ENCODE measurements at regions not wholly inside any gene's neighbourhood (a gene's known extent, or its start where the extent isn't known, plus 50 kb on each side); places are given as distances from the start of the nearest gene placed in this dataset.

- Histone ChIP-seq H3K27me3 (no peaks in the 10 kb centered on the region), H3K36me3 (no peaks in the 10 kb centered on the region), H3K27ac (no peak overlapping the region), H3K4me1 (peaks cover 0 to 5% of the 10 kb centered on the region in 2 donors), H3K9me3 (no peaks in the 10 kb centered on the region), H3K4me3 (no peak overlapping the region)
- TF ChIP-seq POLR2A (IDR thresholded peaks at IDR 0.05) = no peak
- TF ChIP-seq, protein P1, sequence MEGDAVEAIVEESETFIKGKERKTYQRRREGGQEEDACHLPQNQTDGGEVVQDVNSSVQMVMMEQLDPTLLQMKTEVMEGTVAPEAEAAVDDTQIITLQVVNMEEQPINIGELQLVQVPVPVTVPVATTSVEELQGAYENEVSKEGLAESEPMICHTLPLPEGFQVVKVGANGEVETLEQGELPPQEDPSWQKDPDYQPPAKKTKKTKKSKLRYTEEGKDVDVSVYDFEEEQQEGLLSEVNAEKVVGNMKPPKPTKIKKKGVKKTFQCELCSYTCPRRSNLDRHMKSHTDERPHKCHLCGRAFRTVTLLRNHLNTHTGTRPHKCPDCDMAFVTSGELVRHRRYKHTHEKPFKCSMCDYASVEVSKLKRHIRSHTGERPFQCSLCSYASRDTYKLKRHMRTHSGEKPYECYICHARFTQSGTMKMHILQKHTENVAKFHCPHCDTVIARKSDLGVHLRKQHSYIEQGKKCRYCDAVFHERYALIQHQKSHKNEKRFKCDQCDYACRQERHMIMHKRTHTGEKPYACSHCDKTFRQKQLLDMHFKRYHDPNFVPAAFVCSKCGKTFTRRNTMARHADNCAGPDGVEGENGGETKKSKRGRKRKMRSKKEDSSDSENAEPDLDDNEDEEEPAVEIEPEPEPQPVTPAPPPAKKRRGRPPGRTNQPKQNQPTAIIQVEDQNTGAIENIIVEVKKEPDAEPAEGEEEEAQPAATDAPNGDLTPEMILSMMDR (IDR thresholded peaks at IDR 0.05 in 4 of 5, conservative IDR thresholded peaks at IDR 0.05 in 1 of 5) = no peak
- in situ Hi-C loops (cut with MboI; ENCODE audit: low sequenced_read_pairs in 4 of 4) (no loop called here), intact Hi-C loops (cut with DNase I; ENCODE audit: low total_unique reads) (loop anchor here (5.0 kb wide), 1 partner anchor 70 kb away; the partner anchor contains the start of gene MAOA)
- ATAC-seq (no peak), DNase-seq (no peak)
These were observed 69.3 kb upstream of the MAOA start for GRCh38 chrX:43586830-43587229.

DNA sequence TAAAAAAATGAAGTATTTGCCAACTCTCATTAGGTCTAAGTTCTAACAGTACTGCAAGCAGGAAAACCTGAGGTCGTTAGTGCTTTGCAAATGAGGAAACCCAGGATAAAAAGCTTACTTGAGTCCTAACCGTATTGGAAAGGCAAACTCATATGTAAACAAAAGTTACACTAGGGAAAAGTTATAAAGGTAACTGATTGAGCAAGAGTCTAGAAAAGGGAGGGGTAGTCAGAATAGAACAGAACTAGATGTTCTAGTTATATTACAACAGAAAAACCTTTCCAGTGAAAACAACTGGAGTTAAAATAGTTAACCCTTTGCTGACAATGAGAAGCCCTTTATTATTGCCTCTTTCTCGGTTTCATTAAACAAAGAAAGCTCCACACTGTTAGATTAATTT is 66.4 kb upstream of the MAOA start:
- H3K27me3 ChIP-seq = no peaks in the 10 kb centered on the region
- H3K27ac ChIP-seq = peak overlapping the region; percentile 50 to 84 (median 70)
- no peak for DNase-seq
- no peaks in the 10 kb centered on the region for H3K9me3 ChIP-seq
- ATAC-seq = peak; percentile 86 to 96
- peaks cover 0 to 5% of the 10 kb centered on the region in 2 donors for H3K4me1 ChIP-seq
- peak overlapping the region in 1 of 4 donors; percentile 40 for H3K4me3 ChIP-seq
- in situ Hi-C loops (cut with MboI; ENCODE audit: low sequenced_read_pairs in 4 of 4) = no loop called here
- peak in 1 of 2 donors; percentile 34 for TF ChIP-seq POLR2A (IDR thresholded peaks at IDR 0.05)
- TF ChIP-seq, protein P1 (IDR thresholded peaks at IDR 0.05 in 4 of 5, conservative IDR thresholded peaks at IDR 0.05 in 1 of 5) = no peak
- no peaks in the 10 kb centered on the region for H3K36me3 ChIP-seq
- intact Hi-C loops (cut with DNase I; ENCODE audit: low total_unique reads) = loop anchor here (5.0 kb wide), 1 partner anchor 68 kb away; the partner anchor contains the start of gene MAOA

GRCh38 chrX:43590150-43590549 is 65.9 kb upstream of the MAOA start:
- Histone ChIP-seq H3K27ac (peak overlapping the region; percentile 50 to 84 (median 66)), H3K27me3 (no peaks in the 10 kb centered on the region), H3K36me3 (no peaks in the 10 kb centered on the region), H3K4me3 (peak overlapping the region in 1 of 4 donors; percentile 40), H3K4me1 (peaks cover 0 to 5% of the 10 kb centered on the region in 2 donors), H3K9me3 (no peaks in the 10 kb centered on the region)
- DNase-seq = no peak
- TF ChIP-seq, protein P1 (IDR thresholded peaks at IDR 0.05 in 4 of 5, conservative IDR thresholded peaks at IDR 0.05 in 1 of 5) = no peak
- TF ChIP-seq POLR2A (IDR thresholded peaks at IDR 0.05) = no peak
- intact Hi-C loops (cut with DNase I; ENCODE audit: low total_unique reads) (no loop called here), in situ Hi-C loops (cut with MboI; ENCODE audit: low sequenced_read_pairs in 4 of 4) (no loop called here)
- peak; percentile 52 to 63 for ATAC-seq

GRCh38 chrX:43592597-43592996 is 63.5 kb upstream of the MAOA start:
- Histone ChIP-seq H3K9me3 (no peaks in the 10 kb centered on the region), H3K4me1 (peaks cover 0 to 5% of the 10 kb centered on the region in 2 donors), H3K4me3 (no peak overlapping the region), H3K36me3 (no peaks in the 10 kb centered on the region), H3K27ac (no peak overlapping the region), H3K27me3 (no peaks in the 10 kb centered on the region)
- in situ Hi-C loops (cut with MboI; ENCODE audit: low sequenced_read_pairs in 4 of 4) = no loop called here
- ATAC-seq (no peak), DNase-seq (no peak)
- intact Hi-C loops (cut with DNase I; ENCODE audit: low total_unique reads) = no loop called here
- TF ChIP-seq, protein P1 (IDR thresholded peaks at IDR 0.05 in 4 of 5, conservative IDR thresholded peaks at IDR 0.05 in 1 of 5) = no peak
- TF ChIP-seq POLR2A (IDR thresholded peaks at IDR 0.05) = no peak

DNA sequence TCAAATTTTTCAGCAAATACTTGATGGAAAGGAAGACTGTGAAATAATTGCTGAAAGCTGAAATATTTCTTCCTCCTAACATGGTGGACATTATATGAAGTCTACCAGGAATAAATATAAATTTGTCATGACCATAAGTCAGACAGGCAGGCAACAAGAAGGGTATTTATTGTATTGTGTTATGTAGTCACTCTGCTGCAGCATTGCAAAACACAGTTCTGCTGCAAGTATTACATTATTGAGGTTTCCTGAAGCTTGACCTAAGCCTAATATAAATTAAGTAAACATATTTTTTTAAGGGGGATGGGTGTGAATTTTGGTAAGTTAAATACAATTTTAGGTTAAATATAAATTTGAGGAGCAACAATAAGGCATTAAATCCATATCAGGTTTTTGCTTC is 60.2 kb upstream of the MAOA start:
- DNase-seq (no peak), ATAC-seq (no peak)
- Histone ChIP-seq H3K9me3 (no peaks in the 10 kb centered on the region), H3K27ac (no peak overlapping the region), H3K4me3 (no peak overlapping the region), H3K36me3 (no peaks in the 10 kb centered on the region), H3K27me3 (no peaks in the 10 kb centered on the region), H3K4me1 (no peaks in the 10 kb centered on the region)
- intact Hi-C loops (cut with DNase I; ENCODE audit: low total_unique reads) (no loop called here), in situ Hi-C loops (cut with MboI; ENCODE audit: low sequenced_read_pairs in 4 of 4) (no loop called here)
- TF ChIP-seq, protein P1 (IDR thresholded peaks at IDR 0.05 in 4 of 5, conservative IDR thresholded peaks at IDR 0.05 in 1 of 5) = no peak
- no peak for TF ChIP-seq POLR2A (IDR thresholded peaks at IDR 0.05)
